Activated T-helper 1 cell treated with anti-CD3 and anti-CD28 coated beads, Interleukin-12 subunit alpha, Interleukin-12 subunit beta, Interleukin-2, Interleukin-4 antibody, amounts not matched to agents 30 ng/mL and 10 ng/mL and 1 ng/mL, durations not matched to agents 14 hours and 24 hours and 36 hours (primary cell): ENCODE measurements at regions not wholly inside any gene's neighbourhood (a gene's known extent, or its start where the extent isn't known, plus 50 kb on each side); places are given as distances from the start of the nearest gene placed in this dataset.

Experiments
- DNase-seq: peaks from one replicate; pipeline ENCODE4 v3.0.0; 2021; ENCODE audit warnings: low spot score
- H3K27ac Mint-ChIP-seq: one replicate; pipeline ENCODE4 v1.8.0; 2021; ENCODE audit warnings: mild to moderate bottlenecking, mixed read lengths
- H3K27me3 Mint-ChIP-seq: one replicate; pipeline ENCODE4 v1.8.0; 2022; ENCODE audit warnings: mild to moderate bottlenecking, moderate library complexity, mixed read lengths; ENCODE audit not compliant: insufficient read depth
- H3K36me3 Mint-ChIP-seq: one replicate; pipeline ENCODE4 v1.8.0; 2021; ENCODE audit warnings: low read depth, mixed read lengths
- H3K4me1 Mint-ChIP-seq: one replicate; pipeline ENCODE4 v1.8.0; 2021; ENCODE audit warnings: low read depth, mixed read lengths
- H3K4me3 Mint-ChIP-seq: one replicate; pipeline ENCODE4 v1.8.0; 2021; ENCODE audit warnings: mild to moderate bottlenecking, moderate library complexity, mixed read lengths
- H3K9me3 Mint-ChIP-seq: one replicate; pipeline ENCODE4 v1.8.0; 2021; ENCODE audit warnings: mixed read lengths
- intact Hi-C: fragments of 100-400 bp; cut with micrococcal nuclease; formaldehyde crosslinking; loops from one replicate; pipeline ENCODE4 v1.15.1; 2024

DNA sequence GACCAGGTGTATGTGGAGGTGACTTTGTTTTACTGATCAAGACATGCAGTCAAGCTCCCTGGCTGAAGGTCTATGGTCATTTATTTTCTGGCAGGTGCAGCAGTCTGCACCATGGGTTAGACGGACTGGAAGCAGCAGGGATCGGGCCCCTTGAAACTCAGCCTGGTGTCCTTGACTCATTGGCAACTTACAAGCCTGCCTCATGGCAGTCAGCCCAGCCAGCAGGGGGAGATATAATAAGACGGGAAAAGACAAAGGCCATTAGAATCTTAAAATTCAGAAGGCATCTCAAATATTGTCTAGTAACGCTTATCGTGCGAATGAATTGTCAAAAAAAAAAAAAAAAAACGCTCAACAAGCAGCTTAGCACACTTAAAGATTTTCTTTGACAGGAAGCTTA is 308.2 kb downstream of the EN1 start:
- intact Hi-C loops, result no loop called here
- Mint-ChIP-seq H3K4me3 (no peak overlapping the region), H3K9me3 (no peaks in the 10 kb centered on the region), H3K27ac (no peak overlapping the region), H3K36me3 (no peaks in the 10 kb centered on the region), H3K4me1 (no peaks in the 10 kb centered on the region), H3K27me3 (peaks cover 1% of the 10 kb centered on the region)
- no peak for DNase-seq

DNA sequence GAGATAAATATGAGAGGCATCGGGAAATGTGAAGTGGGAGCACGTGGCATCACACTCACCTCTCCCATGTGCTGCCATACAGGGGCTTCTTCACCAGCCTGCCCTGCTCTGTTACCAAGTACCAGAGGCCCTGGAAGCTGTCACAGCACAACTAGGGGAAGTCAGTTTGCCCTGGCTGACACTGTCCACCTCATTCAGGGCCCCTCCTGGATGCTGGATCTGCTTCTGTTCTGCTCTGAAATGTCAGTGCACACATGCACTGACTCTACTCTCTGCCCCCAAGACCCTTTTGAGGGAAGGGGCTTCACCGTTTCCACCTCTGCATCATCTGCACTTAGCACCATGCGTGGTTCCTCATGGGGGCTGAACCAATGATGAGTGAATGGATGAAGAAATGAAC is 311.1 kb downstream of the EN1 start:
- intact Hi-C loops, result no loop called here
- Mint-ChIP-seq H3K36me3 (no peaks in the 10 kb centered on the region), H3K4me3 (no peak overlapping the region), H3K4me1 (no peaks in the 10 kb centered on the region), H3K9me3 (no peaks in the 10 kb centered on the region), H3K27me3 (peaks cover 1% of the 10 kb centered on the region), H3K27ac (no peak overlapping the region)
- DNase-seq, result no peak

DNA sequence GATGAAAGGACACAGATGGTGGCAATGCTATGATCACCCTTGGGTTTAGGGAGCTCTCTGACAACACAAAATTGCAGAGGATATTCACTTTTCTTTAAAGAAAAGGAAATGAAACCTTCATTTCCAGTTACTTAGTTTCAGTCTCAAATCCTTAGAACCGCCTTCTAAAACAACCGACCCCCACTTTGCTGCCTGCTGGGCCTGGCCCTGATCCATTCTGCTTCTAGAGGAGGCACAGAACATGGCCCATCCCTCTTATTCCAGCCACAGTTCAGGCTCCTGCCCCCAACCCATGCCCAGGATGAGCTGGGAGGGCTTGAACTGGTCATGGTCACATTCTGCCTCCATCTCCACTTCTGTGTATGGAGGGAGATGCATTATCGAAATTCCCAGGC is 311.6 kb downstream of the EN1 start:
- intact Hi-C loops, result no loop called here
- Mint-ChIP-seq H3K4me3 (no peak overlapping the region), H3K36me3 (no peaks in the 10 kb centered on the region), H3K4me1 (no peaks in the 10 kb centered on the region), H3K27ac (no peak overlapping the region), H3K9me3 (no peaks in the 10 kb centered on the region), H3K27me3 (peaks cover 1% of the 10 kb centered on the region)
- DNase-seq, result no peak

DNA sequence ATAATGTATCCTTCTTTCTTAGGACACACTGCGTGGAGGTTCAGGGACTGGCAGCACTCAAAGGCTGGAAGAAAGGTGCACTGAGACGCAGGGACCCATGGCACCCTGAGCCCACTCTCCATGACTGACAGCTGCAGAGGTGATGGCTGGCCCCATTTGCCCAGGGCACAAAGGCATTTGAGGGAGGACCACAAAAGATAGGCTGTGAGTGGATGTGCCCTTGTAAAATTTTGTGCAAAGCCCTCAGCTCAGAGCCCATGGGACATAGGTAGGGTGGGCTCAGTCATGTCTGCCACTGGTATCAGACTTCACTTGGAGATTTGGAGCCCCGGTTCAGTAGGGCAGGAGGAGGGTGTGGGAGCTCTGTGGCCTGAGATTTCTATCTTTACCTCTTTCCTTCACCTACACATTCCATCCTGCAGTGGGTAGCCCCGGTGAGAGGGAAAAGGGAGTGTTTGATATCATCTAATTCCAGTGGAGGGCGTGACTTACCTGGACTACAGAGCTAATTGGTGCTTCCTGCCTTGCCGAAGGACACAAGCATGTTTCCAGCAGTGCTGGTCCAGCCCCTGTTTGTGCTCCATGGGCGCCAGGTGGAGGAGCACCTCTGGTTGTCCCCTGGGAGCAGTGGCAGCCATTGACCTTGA is 312.2 kb downstream of the EN1 start:
- H3K36me3 Mint-ChIP-seq, result no peaks in the 10 kb centered on the region
- intact Hi-C loops, result no loop called here

DNA sequence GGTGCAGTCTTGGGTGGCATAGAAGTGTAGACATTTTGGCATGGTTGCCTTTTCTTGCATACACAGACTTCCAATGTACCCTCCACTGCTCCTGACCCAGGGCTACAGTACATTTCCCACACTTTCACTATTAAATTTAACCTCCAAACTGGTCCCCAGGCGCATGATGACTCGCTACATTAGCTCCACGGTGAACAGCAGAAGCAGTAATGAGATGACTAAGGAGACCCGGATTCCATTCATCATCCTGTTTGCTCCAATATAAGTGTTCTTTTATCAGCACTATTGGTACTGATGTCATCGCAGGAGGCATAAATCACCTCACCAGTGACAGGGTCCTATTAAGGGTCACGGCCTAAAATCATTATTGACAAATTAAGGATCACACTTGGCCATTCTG is 316.5 kb downstream of the EN1 start:
- Mint-ChIP-seq H3K4me1 (no peaks in the 10 kb centered on the region), H3K36me3 (no peaks in the 10 kb centered on the region), H3K27me3 (peaks cover 1% of the 10 kb centered on the region), H3K9me3 (no peaks in the 10 kb centered on the region), H3K4me3 (no peak overlapping the region), H3K27ac (no peak overlapping the region)
- intact Hi-C loops, result no loop called here
- DNase-seq, result no peak

More for the DNA sequence above, 312.2 kb downstream of the EN1 start:
- peaks cover 1% of the 10 kb centered on the region for H3K27me3 Mint-ChIP-seq
- H3K27ac Mint-ChIP-seq, result no peak overlapping the region
- no peaks in the 10 kb centered on the region for H3K9me3 Mint-ChIP-seq
- H3K4me3 Mint-ChIP-seq, result no peak overlapping the region
- DNase-seq, result no peak
- no peaks in the 10 kb centered on the region for H3K4me1 Mint-ChIP-seq

DNA sequence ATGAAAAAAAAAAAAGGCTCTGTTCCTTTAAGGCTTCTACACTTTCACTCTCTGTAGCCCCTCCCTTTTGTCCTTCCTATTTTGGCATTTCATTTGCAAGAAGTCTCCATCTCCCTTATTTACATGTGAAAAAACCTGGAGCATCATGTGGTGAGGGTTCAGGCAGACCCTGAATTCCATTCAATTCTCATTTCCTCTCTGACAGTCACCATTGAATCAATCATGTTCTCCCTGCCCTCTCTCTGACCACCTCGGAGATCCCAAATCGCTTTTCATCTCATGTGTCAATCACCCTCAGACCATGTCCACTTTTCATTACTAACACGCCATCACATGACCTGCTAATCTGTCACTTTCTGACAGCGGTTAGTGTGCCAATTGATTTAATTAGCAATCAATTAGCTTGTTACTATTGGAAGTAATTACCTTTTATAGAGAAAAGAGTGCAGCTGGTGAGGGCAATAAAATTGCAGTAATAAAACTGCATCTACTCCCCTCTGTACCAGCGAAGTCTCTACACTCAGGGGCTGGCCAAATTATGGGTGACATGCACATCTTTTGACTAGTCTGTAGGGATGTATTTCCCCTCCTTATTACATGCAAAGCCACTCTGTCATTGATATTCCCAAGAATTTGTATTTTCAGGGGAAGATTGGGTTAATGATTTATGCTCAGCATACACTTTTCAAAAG is 317.4 kb downstream of the EN1 start:
- no peaks in the 10 kb centered on the region for H3K36me3 Mint-ChIP-seq
- no peak for DNase-seq
- no peak overlapping the region for H3K4me3 Mint-ChIP-seq
- no peaks in the 10 kb centered on the region for H3K9me3 Mint-ChIP-seq
- H3K27ac Mint-ChIP-seq, result no peak overlapping the region
- H3K4me1 Mint-ChIP-seq, result no peaks in the 10 kb centered on the region
- no peaks in the 10 kb centered on the region for H3K27me3 Mint-ChIP-seq
- intact Hi-C loops, result no loop called here

DNA sequence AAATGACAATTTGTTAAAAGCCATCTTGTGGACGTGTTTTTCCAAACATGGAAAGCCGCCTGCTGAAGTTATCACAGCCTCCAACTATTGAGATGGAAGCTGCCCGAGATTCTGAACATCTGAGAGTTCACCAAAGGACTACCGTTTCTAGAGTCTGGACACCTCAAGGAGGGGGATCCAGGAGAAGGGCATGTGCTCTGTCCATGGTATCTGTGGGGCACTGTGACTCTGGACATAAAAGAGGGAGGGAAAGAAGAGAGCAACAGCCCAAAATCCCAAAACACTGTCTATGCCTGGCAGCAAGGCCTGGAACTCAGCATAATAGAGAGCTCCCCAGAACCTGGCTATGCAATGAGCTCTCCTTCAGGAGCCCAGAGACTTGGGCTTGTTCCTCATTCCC is 319.9 kb downstream of the EN1 start:
- DNase-seq, result no peak
- no peaks in the 10 kb centered on the region for H3K4me1 Mint-ChIP-seq
- intact Hi-C loops, result no loop called here
- H3K4me3 Mint-ChIP-seq, result no peak overlapping the region
- no peak overlapping the region for H3K27ac Mint-ChIP-seq
- H3K36me3 Mint-ChIP-seq, result no peaks in the 10 kb centered on the region
- H3K27me3 Mint-ChIP-seq, result no peaks in the 10 kb centered on the region
- peaks cover 2% of the 10 kb centered on the region for H3K9me3 Mint-ChIP-seq

DNA sequence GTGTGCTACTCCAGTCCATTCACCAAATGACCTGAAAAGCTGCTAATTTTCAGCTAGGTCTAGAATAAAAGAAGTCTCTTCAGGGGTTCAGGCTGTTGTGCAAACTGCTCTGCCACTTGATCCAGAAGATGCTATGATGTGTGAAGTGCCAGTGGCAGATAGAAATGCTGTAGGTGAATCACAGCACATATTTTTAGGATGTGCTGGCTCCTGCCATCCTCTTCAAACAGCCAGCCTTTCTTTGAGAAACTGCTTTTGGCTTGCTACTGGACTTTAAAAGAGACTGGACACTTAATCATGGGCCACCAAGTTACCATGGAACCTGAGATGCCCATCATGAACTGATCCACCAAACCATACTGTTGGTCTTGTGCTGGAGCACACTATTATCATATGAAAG is 322.1 kb downstream of the EN1 start:
- Mint-ChIP-seq H3K4me3 (no peak overlapping the region), H3K9me3 (peaks cover 10% of the 10 kb centered on the region), H3K4me1 (no peaks in the 10 kb centered on the region), H3K27me3 (no peaks in the 10 kb centered on the region), H3K27ac (no peak overlapping the region), H3K36me3 (no peaks in the 10 kb centered on the region)
- intact Hi-C loops, result no loop called here
- DNase-seq, result no peak

DNA sequence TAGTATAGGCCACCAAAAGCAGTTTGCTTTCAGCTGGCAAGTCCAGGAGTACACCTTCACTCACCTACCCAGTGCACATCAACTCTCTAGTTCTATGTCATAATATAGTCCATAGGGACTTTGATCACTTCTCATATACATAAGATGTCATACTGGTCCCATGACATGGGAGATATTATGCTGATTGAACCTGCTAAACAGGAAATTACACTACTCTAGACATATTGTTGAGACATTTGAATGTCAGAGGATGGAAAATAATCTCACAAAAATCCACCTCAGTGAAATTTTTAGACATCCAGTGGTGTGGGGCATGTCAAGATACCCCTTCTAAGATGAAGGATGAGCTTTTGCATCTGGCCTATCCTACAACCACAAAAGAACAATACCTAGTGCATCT is 322.5 kb downstream of the EN1 start:
- DNase-seq, result no peak
- Mint-ChIP-seq H3K36me3 (no peaks in the 10 kb centered on the region), H3K27ac (no peak overlapping the region), H3K9me3 (peaks cover 10% of the 10 kb centered on the region), H3K4me1 (no peaks in the 10 kb centered on the region), H3K4me3 (no peak overlapping the region), H3K27me3 (no peaks in the 10 kb centered on the region)
- intact Hi-C loops, result no loop called here

DNA sequence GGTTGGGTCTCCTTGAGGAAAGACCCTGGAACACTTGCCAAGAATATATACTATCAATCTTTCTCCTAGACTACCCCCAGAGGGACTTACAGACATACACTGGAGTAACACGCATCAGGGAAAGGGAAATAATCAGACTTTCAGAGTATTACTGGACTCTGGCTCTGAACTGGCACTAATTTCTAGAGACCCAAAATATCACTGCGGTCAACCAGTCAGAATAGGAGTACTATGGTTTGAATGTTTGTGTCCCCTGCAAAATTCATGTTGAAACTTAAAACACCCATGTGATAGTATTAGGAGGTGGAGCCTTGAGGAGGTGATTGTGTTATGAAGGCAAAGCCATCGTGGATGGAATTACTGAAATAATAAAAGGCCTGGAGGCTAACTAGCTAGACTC is 323.7 kb downstream of the EN1 start:
- Mint-ChIP-seq H3K4me3 (no peak overlapping the region), H3K27ac (no peak overlapping the region), H3K36me3 (no peaks in the 10 kb centered on the region), H3K27me3 (no peaks in the 10 kb centered on the region), H3K9me3 (peaks cover 10% of the 10 kb centered on the region), H3K4me1 (no peaks in the 10 kb centered on the region)
- intact Hi-C loops, result no loop called here
- DNase-seq, result no peak

DNA sequence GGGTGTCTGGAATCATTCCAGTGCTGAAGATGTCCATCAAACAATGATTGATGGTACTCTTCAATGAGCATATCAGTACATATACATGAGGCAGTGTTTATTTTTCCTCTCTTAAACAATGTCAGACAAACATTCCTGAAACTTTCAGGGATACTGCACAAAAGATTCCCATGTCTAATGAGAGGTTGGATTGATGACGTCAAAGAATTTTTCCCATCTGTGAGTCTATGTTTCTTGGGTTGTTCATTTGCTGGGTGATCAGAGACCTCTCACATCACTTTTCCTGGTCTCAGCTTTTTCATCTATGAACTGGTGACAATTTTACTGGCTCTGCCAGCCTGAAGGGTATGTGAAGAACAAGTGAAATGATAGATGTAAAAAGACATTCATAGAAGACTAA is 325.5 kb downstream of the EN1 start:
- H3K36me3 Mint-ChIP-seq, result no peaks in the 10 kb centered on the region
- H3K27me3 Mint-ChIP-seq, result no peaks in the 10 kb centered on the region
- intact Hi-C loops, result no loop called here
- H3K4me1 Mint-ChIP-seq, result no peaks in the 10 kb centered on the region
- DNase-seq, result no peak
- no peak overlapping the region for H3K4me3 Mint-ChIP-seq
- peaks cover 10% of the 10 kb centered on the region for H3K9me3 Mint-ChIP-seq
- no peak overlapping the region for H3K27ac Mint-ChIP-seq

DNA sequence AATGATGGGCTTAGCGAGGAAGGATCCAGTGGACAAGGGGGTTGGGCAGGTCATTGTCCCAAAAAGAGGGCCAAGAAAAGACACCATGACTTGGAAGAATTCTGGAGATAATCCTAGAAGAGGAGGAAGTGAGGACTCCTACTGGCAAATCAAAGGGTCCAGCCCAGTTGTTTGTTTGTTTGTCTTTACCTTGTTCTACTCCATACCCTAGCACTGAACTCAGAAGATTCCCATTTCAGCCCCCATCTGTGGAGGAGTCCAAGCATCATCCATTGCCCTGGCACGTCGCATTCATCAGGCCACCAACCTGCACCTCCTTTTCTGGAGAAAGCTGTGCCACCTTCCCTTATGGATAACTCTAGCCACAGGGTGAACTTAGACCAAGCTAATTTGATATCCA is 326.2 kb downstream of the EN1 start:
- Mint-ChIP-seq H3K9me3 (peaks cover 10% of the 10 kb centered on the region), H3K27me3 (no peaks in the 10 kb centered on the region), H3K36me3 (no peaks in the 10 kb centered on the region), H3K4me1 (no peaks in the 10 kb centered on the region), H3K4me3 (no peak overlapping the region), H3K27ac (no peak overlapping the region)
- no peak for DNase-seq
- intact Hi-C loops, result no loop called here

DNA sequence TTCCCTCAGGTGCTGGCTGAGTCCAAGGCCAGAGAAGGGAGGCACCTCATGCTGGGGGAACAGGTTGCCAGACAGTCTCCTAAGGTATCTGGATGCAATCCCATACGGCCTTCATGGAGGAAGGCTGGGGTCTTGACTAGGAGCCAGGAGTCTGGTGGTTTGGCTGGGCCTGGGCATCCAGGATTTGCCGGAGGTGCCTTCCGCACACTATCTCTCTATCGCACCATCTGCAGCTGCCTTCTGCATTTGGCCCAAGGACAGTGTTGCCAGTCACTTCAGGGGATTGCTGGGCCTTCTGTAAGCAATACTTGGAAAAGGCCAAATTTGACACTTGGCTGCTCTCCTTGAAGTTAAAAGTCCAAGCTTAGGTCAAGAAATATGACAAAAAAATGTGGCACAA is 327.2 kb downstream of the EN1 start:
- no peaks in the 10 kb centered on the region for H3K4me1 Mint-ChIP-seq
- no peaks in the 10 kb centered on the region for H3K27me3 Mint-ChIP-seq
- intact Hi-C loops, result no loop called here
- H3K9me3 Mint-ChIP-seq, result peaks cover 10% of the 10 kb centered on the region
- no peaks in the 10 kb centered on the region for H3K36me3 Mint-ChIP-seq
- no peak for DNase-seq
- no peak overlapping the region for H3K4me3 Mint-ChIP-seq
- H3K27ac Mint-ChIP-seq, result no peak overlapping the region

DNA sequence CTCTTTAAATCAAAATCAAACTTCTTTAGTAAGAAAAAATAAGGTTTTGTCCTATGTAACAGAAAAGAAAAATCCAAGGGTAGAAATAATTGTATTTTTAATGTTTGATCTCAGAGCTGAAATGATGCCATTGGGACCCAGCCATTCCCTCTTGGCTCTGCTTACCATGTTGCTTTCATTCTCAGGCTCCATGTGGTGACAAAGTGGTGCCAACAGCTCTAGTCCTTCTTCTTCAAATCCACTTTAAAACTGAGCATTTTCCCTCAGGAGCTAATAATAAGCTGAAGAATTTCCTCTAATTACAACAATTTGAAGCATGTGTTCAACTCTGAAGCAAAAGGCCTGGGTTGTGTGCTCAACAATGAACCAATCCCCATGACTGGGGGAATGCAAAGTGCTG is 327.9 kb downstream of the EN1 start:
- intact Hi-C loops, result no loop called here
- Mint-ChIP-seq H3K4me1 (no peaks in the 10 kb centered on the region), H3K9me3 (peaks cover 10% of the 10 kb centered on the region), H3K36me3 (no peaks in the 10 kb centered on the region), H3K27ac (no peak overlapping the region), H3K27me3 (no peaks in the 10 kb centered on the region), H3K4me3 (no peak overlapping the region)
- no peak for DNase-seq
